ENCODE measurements at regions not wholly inside any gene's neighbourhood (a gene's known extent, or its start where the extent isn't known, plus 50 kb on each side); places are given as distances from the start of the nearest gene placed in this dataset.
"Not testable (repeated sequence)": the region's sequence is repeated elsewhere in the genome, so short reads cannot be mapped to it uniquely, and the experiment has no call there.

DNA sequence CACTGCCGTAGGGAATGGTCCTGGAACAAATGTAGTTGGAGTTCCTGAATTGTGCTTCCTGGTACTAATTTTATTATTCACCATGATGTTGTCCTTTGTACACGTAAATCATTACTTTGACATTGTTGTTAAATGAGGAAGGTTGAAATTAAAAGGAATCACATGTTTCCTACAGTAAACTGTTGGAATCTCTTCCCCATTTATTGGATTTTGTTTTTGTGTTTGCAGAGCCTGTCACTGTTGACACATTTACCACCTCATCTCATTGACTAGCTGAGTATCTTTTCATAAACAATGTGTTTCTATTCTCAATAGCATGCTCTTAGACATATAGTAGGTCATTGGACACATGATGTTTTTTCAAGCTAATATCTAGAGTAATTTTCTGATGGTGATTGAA lies 1012.5 kb downstream of the NR2F1-AS1 start:
- intact Hi-C loops (cut with micrococcal nuclease), result no loop called here

DNA sequence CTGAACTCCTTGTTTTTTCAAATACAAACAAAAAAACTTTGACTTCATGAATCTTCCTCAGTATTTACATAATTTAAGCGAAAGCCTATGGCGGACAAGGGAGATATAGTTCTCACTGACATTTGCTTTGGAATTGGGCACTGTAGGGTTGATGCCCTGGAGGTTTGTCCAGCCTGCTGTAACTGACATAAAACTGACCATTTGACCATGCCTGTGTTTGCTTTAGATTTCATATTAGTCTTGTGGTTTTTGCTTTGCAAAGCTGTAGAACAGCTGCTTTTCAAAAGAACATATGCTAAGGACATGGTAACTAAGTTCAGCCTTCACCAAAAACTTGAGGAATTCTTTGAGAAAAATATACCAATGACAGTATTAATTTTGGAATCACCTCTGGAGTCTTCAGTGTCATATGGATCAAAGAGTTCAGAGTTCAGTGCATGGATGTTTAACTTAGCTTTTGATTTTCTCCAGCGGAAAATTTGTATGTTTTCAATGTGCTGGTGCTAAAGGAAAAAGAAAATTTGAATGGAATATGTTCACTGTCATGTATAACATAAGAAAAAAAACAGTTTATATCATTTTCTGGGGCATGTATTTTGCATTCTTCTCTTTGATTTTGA lies 1013.1 kb downstream of the NR2F1-AS1 start:
- intact Hi-C loops (cut with micrococcal nuclease), result no loop called here

DNA sequence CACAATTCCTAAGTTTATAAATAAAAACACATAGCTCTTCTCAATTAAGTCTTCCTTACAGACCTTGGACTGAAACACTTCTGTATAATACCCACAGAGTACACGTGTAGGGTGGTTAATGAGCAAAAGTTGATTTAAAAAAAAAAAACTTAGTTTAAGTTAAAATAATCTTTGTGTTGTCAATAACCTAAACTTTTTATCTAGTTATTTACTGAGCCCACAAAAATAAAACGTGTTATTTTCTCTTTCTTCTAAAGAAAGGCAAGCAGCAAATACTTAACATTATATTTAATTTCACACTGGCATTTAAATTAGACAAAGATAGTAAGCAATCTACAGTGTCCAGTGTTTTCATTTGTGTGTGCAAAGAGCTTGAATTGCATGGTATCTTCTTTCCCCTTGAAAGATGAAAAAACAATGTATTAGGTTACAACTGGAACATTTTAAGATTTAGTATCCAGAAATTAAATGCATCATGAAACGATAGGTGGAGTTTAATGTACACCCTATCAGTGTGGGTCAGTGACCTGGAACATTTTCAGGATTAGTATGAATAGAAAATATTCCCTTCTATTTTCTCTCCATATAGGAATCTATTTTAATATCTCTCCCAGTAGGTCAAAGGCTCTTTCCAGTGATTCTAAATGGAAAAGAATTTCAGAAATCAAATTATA lies 1014.8 kb downstream of the NR2F1-AS1 start:
- intact Hi-C loops (cut with micrococcal nuclease), result no loop called here

DNA sequence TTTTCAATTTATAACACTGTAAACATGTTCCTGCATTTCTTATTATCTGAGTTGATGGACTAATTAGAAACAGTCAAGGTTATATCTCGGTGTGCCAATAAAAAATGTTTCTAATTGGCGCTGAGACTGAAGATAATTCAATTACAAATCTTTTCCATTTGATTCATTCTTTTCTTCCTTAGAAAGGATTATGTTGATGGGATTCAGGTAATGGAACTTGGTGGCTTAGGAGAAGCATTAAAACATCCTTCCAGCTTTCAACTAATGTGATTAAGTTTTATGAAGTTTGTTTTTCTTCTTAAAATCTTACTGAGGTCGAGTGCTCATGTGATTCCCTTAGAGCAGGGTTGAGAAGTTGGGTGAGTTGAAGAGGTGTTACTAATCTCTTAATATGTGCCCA lies 1015.3 kb downstream of the NR2F1-AS1 start:
- intact Hi-C loops (cut with micrococcal nuclease), result no loop called here

- intact Hi-C loops (cut with micrococcal nuclease), result no loop called here
Observed at GRCh38 chr5:92562065-92562464, 1019.0 kb downstream of the NR2F1-AS1 start.

DNA sequence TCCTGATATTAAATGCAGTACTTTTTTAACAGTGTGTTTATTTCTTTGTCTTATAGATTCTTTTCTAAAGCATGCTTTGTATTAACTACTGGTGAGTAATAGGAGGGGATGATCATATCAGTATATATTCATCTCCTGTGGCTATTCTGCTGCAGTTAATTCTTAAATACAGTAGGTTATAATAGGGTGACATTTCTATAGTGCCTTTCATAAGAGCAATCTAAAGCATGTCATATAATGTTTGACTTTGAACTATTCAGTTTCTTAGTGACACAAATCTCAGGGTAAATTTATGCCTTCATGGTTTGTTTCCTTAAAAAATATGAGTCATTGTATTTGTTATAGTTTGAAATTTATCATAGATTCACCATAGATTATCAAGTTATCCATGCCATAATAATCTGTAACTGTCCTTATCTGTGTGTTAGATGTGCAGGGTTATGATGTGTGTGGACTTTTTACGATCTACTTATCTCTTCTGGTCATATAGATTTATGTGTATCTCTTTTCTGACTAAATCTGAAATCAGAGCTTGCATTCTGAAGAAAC lies 1019.5 kb downstream of the NR2F1-AS1 start:
- intact Hi-C loops (cut with micrococcal nuclease), result no loop called here

DNA sequence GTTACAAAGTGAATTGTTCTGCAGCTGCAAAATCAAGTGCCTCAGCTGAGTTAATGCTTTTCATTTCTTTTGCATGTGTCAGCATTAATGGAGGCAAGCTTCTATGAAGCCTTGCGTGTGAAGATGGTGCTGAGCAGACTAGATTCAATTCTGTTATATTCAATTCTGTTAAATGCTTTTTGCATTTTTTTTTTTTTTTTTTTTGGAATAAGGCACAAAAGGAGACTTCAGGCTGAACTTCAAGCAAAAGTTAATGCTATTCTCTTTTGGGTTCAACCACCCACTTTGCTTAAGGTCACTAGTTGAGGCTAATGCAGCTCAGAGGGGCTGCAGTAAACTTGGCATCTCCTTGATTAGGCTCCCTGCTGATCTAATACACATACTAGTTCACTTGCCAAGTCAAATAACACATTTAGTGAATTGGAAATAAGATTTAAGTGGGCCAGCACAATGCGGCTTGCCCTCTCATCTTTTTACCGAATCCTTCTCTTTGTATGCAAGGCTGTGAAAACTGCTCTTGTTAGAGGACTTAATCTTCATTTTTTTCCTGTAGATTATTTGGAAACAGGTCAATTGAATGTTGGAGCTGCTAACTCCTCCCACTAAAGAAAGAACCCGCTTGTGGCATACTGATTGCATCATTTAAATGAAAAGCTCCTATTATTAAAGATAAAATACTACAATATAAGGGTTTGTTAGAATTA lies 1020.2 kb downstream of the NR2F1-AS1 start:
- intact Hi-C loops (cut with micrococcal nuclease), result no loop called here

- intact Hi-C loops (cut with micrococcal nuclease), result no loop called here
Observed at GRCh38 chr5:92559781-92560180, 1021.2 kb downstream of the NR2F1-AS1 start.

DNA sequence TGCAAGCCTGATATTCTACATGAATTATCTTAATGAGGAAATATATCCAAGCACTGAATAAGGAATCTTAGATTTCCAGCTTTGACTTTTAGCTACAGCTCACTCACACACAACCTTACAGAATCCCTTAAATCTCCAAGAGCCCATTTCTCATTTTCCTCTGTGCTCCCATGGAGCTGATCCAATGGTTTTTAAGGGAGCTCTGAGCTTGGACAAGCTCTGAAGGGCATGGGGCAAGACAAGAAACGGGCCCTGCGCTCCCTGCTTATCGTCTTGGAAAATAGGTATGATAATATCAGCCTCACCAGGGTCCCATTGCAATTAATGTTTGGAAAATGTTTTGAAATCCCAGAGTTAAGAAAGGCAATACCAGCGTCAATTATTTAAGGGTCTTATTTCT lies 1021.7 kb downstream of the NR2F1-AS1 start:
- intact Hi-C loops (cut with micrococcal nuclease), result no loop called here

DNA sequence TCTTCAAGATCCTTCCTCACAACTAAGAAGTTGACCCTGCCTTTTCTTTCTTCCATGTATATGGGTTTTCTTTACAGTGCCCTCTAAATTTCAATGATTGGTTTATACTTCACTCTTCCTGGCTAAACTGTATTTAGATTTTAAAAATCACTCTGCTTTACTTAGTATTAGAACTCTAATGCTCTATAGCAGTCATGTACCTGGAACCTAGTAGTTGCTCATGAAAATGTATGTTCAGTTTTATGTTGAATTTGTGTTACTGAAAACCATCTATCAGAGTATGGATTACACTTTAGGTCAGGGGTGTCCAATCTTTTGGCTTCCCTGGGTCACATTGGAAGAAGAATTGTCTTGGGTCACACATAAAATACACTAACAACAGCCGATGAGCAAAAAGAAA lies 1024.3 kb downstream of the NR2F1-AS1 start:
- intact Hi-C loops (cut with micrococcal nuclease), result no loop called here

DNA sequence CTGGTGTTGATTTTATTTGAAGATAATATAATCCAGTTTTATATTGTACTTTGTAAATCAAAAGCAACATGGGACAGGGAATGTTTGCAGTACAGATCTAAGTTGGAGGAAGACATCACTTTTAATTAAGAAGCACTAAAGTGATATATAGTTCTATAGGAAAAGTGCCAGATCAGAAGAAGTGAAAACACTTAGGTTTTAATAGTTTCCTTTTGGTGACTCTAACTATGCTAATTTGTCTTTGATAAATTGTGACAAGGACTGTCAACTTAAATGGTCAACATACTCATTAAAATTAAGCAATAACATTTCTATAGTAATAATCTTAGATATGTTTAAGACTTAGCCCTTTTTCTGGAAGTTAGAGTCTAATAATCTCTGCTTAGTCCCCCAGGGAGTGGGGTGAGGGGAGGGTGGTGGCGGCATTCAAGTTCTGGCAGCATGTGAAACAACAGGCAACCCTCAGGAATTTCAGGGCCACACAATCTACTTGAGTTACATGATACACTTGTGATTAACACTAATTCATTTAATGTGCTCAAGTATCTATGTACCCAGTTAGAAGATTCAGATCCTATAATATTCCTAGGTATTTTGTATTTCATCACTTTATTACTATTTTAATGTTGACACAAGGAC lies 1026.5 kb downstream of the NR2F1-AS1 start:
- intact Hi-C loops (cut with micrococcal nuclease), result no loop called here

DNA sequence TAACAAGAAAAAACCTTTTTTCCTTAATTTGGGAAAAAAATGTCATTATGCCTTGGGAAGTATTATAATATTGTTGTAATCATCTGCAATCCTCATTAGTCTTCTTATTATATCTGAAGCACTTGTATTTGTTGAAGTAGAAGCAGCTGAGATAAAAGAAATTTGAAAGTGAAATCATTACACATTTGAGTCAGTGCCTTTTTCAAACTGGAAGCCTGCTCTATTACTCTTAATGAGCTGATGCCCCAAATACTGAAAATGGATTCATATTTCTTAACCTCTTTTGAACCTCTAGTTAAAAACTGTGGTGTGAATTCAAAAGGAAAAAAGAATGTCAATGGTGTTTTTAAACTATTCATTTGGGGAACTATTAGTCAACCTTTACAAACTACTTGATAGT lies 1027.7 kb downstream of the NR2F1-AS1 start:
- intact Hi-C loops (cut with micrococcal nuclease), result no loop called here

DNA sequence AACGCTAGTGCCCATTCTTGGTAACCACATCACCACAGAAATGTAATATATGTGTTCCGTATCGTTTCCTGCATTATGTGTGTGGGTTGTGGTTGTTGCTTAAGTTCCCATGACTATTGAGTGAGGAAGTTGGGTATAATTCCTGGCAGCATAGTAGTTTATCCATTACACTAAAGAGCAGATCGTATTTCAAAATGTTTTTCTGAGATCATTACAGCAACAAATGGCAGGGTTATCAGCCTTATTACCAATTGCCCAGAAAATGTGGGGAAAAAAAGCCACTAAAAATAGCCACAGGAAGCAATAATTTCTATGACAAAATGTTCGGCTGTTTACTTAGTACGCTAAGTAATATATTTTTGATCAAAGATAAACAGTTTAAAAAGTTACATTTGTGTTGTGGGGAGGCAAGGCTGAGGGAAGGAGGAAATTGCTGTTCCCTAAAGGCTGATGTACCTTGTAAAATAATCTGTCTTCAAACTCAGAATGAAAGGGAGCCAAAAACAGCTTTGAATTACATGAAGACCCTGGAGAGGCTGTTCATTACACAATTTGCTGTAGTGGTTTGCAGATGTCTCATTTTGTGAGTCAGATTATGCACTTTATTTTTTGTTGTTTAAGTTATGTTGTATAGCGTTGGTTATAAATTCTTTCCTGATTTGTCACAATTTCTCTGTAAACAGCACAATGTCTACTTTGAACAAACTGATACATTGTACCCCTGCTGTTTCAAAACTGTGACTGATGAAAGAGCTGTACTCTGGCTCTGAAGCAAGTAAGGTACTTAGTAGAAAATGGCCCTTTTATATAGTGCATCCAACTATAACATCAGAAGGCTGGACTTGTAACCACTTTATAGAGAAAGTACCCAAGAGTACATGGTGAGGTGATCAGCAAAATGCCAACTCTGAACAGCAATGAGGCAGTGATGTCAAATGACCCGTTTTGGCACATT lies 1028.5 kb downstream of the NR2F1-AS1 start:
- intact Hi-C loops (cut with micrococcal nuclease), result no loop called here

DNA sequence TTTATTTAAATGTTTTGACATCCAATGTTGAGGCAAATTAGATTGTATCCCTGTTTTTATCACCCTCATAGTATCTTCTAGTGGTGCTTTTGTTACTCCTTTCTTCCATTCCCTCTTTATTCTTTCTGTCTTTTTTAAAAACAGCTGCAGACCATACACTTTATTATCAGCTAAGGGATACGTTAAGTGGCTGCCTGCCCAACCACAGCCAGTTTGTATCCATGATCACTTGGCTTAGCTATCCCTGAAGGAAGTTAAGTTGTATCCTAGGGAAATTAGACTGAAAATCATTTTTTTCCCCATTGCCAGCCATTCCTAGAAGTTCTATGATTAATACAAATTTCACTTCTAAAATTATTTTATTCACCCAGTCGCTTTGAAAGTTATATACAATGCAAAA lies 1032.7 kb downstream of the NR2F1-AS1 start:
- intact Hi-C loops (cut with micrococcal nuclease), result no loop called here

DNA sequence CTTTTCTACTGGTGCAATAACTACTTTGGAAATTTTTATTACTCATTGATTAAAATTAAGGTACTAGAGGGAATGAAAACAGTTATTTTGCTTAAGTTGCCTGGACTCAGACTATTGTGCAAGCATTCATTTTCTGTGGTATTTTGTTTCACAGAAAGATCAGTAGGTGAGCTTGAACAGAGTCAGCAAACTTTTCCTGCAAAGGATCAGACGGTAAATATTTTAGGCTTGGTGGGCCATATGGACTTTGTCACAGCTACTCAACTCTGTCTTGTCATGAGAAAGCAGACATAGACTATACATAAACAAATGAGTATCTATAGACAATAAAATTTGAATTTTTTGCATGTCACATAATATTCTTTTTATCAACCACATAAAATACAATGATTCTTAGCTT lies 1036.4 kb downstream of the NR2F1-AS1 start:
- intact Hi-C loops (cut with micrococcal nuclease), result no loop called here

DNA sequence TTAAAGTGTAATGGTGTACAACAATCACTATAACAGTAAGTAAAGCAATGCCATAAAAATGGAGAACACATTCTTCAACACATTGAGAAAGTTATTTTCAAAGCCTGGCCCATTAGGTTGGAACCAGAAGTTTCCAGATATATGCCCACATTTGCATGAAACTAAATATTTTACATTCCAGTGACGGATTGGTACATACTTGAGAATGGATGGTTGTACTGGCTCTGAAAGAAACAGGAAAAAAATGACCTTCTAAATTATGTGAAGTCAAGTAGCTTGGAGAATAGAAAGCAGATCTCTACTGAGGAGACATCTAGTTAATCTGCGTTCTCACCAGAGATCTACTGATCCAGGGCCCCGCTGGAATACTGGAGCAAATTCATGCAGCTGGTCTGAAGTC lies 1037.0 kb downstream of the NR2F1-AS1 start:
- intact Hi-C loops (cut with micrococcal nuclease), result no loop called here

- intact Hi-C loops (cut with micrococcal nuclease), result no loop called here
Observed at GRCh38 chr5:92543201-92543600, 1037.8 kb downstream of the NR2F1-AS1 start.

DNA sequence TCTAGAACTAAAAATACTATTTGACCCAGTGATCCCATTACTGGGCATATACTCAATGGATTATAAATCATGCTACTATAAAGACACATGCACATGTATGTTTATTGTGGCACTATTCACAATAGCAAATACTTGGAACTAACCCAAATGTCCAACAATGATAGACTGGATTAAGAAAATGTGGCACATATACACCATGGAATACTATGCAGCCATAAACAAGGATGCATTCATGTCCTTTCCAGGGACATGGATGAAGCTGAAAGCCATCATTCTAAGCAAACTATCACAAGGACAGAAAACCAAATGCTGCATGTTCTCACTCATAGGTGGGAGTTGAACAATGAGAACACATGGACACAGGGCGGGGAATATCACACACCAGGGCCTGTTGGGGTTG lies 1039.0 kb downstream of the NR2F1-AS1 start:
- intact Hi-C loops (cut with micrococcal nuclease), result not testable (repeated sequence)

DNA sequence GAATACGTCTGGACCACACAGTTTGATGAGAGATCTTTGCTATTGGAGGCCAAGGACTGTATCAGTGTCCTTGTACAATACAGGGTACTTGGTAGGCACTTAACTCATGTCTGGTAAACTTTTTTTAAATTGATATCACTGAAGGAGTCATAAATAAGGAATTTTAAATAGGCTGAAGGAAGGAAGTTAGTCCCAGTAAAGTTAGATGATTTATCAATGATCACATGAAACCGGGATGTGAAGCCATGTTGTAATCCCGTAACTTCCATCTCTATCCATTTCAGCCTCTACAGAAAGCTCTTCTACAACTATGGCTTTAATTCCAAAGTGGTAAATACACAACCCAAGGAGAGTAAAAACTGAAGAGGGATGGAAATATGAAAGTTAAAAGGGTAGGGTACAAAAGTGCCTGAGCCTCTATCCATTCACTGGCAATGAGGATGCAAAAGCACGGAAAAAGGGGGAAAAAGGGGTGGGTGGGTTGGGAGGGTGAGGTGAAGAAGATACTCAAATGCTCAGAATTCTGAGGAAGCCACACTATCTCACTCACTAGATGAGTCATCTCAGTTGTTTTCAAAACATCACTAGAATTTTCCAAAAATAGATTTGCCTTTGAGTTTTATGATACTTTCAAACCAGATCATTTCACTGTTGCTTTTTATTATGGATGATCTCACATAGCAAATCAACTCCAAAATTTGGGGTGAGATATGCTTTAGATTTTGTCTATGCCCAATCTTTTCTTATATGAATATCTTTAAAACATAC lies 1053.5 kb downstream of the NR2F1-AS1 start:
- intact Hi-C loops (cut with micrococcal nuclease), result no loop called here

- intact Hi-C loops (cut with micrococcal nuclease), result no loop called here
Observed at GRCh38 chr5:92525131-92525530, 1055.9 kb downstream of the NR2F1-AS1 start.
